T47D (cell line): ENCODE measurements at regions not wholly inside any gene's neighbourhood (a gene's known extent, or its start where the extent isn't known, plus 50 kb on each side); places are given as distances from the start of the nearest gene placed in this dataset.
"Not testable (repeated sequence)": the region's sequence is repeated elsewhere in the genome, so short reads cannot be mapped to it uniquely, and the experiment has no call there.

Experiments used
- DNase-seq, 2 experiments: peaks; one replicate each; pipeline versions ENCODE4 v3.0.0 to v3.0.0-alpha.2; 2011 to 2012; ENCODE audit warnings: low read depth in 1 of 2, low spot score in 1 of 2
- JUND ChIP-seq: IDR thresholded peaks from 2 replicates; pipeline ENCODE4 v1.6.1; 2012; ENCODE audit warnings: low read depth
- in situ Hi-C: cut with HindIII; loops from 2 replicates; pipeline ENCODE4 v1.10.0; 2016; ENCODE audit warnings: low sequenced_read_pairs, low pct_unique_long_range_greater_than_20kb

DNA sequence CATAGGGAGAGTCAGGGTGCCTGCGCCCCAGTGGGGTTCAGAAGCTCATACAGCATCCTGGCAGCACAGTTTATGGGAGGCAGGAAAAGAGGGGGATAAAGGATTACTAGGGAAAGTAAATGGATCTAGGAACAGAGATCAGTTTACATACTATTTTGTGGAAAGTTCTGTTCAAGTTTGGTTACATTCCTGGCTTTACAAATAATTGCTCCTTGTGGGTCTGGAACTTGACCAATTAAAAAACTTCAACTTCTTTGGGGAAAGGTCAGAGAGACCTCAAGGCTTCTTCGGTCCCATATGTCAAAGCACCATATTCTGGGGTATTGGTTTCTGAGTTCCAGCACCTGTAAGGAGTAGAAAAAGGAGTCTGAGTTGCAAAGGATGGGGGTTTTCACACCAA, 64.1 kb downstream of the ZDHHC19 start:
- peak; percentile 56 to 99 for DNase-seq
- no peak for TF ChIP-seq JUND
- in situ Hi-C loops: no loop called here

DNA sequence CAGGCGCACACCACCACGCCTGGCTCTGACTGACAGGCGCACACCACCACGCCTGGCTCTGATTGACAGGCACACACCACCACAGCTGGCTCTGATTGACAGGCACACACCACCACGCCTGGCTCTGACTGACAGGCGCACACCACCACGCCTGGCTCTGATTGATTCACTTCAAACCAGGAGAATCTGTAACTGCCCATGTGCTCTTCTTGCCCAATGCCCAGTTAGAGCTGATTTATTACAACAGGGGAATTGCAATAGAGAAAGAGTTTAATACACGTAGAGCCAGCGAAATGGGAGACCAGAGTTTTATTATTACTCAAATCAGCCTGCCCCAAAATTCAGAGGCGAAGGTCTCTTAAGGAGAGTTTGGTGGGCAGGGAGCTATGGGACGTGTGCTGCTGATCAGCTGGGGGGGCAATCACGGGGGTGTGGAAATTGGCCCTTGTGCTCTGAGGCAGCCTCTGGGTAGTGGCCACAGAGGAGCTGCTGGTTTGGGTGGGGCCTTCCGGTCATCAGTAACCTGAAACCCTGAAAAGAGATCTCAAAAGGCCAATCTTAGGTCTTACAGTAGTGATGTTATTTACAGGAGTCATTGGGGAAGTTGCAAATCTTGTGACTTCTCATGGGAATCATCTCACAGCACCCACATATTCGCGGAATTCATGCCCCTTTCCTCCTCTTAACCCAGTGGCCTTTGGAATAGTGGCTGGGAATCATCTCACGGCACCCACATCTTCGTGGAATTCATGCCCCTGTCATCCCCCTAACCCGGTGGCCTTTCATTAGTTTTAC, 63.8 kb upstream of the TFRC start:
- in situ Hi-C loops: no loop called here
- TF ChIP-seq JUND: no peak
- no peak for DNase-seq

- TF ChIP-seq JUND: no peak
- in situ Hi-C loops: no loop called here
- DNase-seq: no peak
These were observed 62.7 kb upstream of the TFRC start for GRCh38 chr3:196144383-196145105.

DNA sequence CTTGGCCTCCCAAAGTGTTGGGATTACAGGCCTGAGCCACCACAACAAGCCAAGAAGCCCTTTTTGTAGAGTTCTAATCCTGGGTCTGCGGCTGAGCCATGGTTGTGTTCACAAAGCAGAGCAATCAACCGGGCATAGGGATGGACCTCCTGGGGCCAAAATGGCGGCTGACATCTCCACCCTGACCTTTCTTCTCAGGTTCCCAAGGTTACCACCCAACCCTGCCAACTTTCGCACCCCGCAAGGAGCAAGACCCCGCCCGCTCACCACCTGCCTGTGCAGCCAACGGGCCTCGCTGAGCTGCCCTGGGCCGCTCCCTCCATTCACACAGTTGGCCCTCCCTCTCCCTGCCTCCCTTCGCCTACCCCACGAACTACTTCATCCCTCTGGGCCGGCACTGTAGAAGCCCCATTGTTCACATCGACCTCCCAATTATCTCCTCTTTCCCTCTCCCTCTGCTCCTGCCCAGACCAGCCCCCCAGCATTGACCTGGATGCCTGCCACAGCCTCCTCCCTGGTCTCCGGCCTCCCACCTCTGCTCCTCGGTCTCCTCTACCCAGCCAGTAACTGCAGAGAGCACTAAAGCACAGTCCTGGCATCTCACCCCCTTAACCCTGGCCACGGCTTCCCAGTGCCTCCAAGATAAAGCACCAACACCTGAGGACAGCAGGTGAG, 62.0 kb upstream of the TFRC start:
- TF ChIP-seq JUND: no peak
- no peak for DNase-seq
- in situ Hi-C loops: no loop called here

- DNase-seq: peak; percentile 95 to 100
- in situ Hi-C loops: no loop called here
- TF ChIP-seq JUND: no peak
These were observed 60.5 kb upstream of the TFRC start for GRCh38 chr3:196142202-196142956.

- no peak for TF ChIP-seq JUND
- no peak for DNase-seq
- in situ Hi-C loops: no loop called here
These were observed 59.9 kb upstream of the TFRC start for GRCh38 chr3:196141866-196142201.

GRCh38 chr3:196141052-196141865, 59.4 kb upstream of the TFRC start:
- in situ Hi-C loops: no loop called here
- DNase-seq: no peak
- no peak for TF ChIP-seq JUND

DNA sequence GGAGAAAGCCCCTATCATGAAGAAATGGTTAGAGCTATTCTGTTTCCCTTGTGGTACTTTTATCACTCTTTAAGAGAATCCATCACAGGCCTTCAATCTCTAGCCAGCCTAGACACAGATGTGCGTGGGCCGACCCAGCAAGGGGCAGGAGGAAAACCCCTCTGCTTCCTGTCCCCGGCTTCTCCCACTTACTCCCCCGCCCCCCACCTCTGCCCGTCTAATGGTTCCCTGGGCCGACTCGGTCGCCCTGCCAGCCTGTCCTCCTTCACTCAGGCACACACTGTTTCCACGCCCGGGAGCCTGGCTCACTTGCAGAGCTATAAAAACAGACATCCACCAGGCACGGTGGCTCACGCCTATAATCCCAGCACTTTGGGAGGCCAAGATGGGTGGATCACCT, 58.3 kb upstream of the TFRC start:
- TF ChIP-seq JUND: no peak
- DNase-seq: no peak
- in situ Hi-C loops: no loop called here

GRCh38 chr3:196139281-196139680, 57.4 kb upstream of the TFRC start:
- no peak for DNase-seq

GRCh38 chr3:196138482-196139254, 56.8 kb upstream of the TFRC start:
- no peak for TF ChIP-seq JUND
- peak; percentile 61 to 94 for DNase-seq
- in situ Hi-C loops: no loop called here

More at GRCh38 chr3:196139281-196139680, 57.4 kb upstream of the TFRC start:
- in situ Hi-C loops: no loop called here
- no peak for TF ChIP-seq JUND

DNA sequence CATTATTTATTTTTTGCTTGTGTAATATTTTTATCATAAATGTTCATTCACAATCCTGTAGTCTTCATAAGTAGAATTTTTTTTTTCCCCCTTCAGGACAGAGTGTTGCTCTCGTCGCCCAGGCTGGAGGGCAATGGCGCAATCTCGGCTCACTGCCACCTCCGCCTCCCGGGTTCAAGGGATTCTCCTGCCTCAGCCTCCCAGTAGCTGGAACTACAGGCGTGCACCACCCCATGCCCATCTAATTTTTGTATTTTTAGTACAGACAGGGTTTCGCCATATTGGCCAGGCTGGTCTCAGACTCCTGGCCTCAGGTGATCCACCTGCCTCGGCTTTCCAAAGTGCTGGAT, 54.7 kb upstream of the TFRC start:
- DNase-seq, in situ Hi-C loops: not testable (repeated sequence)
